Upper lobe of right lung (tissue), 1 donor: ENCODE measurements at regions not wholly inside any gene's neighbourhood (a gene's known extent, or its start where the extent isn't known, plus 50 kb on each side); places are given as distances from the start of the nearest gene placed in this dataset.

Experiments
- ATAC-seq: fragments of 200-7000 bp; cut with Tn5 transposase; one replicate; pipeline ENCODE4 v1.9.1; 2020; ENCODE audit warnings: mild to moderate bottlenecking, moderate library complexity
- DNase-seq: peaks from one replicate; pipeline ENCODE4 v3.0.0-alpha.2; 2020
- H3K27ac ChIP-seq: fragments of 200-600 bp; one replicate; pipeline ENCODE4 v1.8.0; 2022
- H3K27me3 ChIP-seq: fragments of 200-600 bp; one replicate; pipeline ENCODE4 v1.8.0; 2022; ENCODE audit warnings: mild to moderate bottlenecking
- H3K36me3 ChIP-seq: fragments of 200-600 bp; one replicate; pipeline ENCODE4 v1.8.0; 2022
- H3K4me1 ChIP-seq: fragments of 200-600 bp; one replicate; pipeline ENCODE4 v1.8.0; 2022
- H3K4me3 ChIP-seq: fragments of 200-600 bp; one replicate; pipeline ENCODE4 v1.8.0; 2022; ENCODE audit warnings: mild to moderate bottlenecking
- H3K9me3 ChIP-seq: fragments of 200-600 bp; one replicate; pipeline ENCODE4 v1.8.0; 2022
- intact Hi-C: fragments of 100-400 bp; cut with DNase I; formaldehyde crosslinking; loops from one replicate; pipeline ENCODE4 v1.11.0; 2022
- TF ChIP-seq, protein P1 (sequence below): fragments of 200-600 bp; IDR thresholded peaks from one replicate; pipeline ENCODE4 v1.8.0; 2022; ENCODE audit warnings: antibody characterized with exemption
- donor health status: DM: no; HTN: yes; CAD: no; lungs with severe emphysema.

DNA sequence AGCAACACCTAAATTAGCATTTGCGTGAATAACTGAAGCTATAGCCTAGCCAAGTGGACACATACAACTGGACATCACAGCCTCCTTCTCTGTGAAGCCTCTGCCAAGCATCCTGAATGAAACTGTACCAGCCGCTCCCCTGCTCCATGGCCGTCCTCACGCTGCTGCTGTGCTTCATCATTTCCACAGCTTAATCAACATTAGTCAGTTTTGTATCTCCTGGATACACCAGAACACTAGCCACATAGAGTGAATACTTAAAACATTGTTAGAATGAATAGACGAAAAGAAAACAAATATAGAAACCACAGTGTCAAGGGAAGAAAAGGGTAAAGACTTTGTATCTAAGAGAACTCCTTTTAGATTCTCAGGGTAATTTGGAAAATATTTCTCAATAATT lies 1526.9 kb downstream of the EFNB2 start:
- Histone ChIP-seq H3K27ac (no peak overlapping the region), H3K27me3 (no peaks in the 10 kb centered on the region), H3K36me3 (no peaks in the 10 kb centered on the region), H3K4me1 (no peaks in the 10 kb centered on the region), H3K4me3 (no peak overlapping the region), H3K9me3 (no peaks in the 10 kb centered on the region)
- DNase-seq (no peak), ATAC-seq (no peak)
- intact Hi-C loops: no loop called here
- TF ChIP-seq, protein P1, sequence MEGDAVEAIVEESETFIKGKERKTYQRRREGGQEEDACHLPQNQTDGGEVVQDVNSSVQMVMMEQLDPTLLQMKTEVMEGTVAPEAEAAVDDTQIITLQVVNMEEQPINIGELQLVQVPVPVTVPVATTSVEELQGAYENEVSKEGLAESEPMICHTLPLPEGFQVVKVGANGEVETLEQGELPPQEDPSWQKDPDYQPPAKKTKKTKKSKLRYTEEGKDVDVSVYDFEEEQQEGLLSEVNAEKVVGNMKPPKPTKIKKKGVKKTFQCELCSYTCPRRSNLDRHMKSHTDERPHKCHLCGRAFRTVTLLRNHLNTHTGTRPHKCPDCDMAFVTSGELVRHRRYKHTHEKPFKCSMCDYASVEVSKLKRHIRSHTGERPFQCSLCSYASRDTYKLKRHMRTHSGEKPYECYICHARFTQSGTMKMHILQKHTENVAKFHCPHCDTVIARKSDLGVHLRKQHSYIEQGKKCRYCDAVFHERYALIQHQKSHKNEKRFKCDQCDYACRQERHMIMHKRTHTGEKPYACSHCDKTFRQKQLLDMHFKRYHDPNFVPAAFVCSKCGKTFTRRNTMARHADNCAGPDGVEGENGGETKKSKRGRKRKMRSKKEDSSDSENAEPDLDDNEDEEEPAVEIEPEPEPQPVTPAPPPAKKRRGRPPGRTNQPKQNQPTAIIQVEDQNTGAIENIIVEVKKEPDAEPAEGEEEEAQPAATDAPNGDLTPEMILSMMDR: no peak

DNA sequence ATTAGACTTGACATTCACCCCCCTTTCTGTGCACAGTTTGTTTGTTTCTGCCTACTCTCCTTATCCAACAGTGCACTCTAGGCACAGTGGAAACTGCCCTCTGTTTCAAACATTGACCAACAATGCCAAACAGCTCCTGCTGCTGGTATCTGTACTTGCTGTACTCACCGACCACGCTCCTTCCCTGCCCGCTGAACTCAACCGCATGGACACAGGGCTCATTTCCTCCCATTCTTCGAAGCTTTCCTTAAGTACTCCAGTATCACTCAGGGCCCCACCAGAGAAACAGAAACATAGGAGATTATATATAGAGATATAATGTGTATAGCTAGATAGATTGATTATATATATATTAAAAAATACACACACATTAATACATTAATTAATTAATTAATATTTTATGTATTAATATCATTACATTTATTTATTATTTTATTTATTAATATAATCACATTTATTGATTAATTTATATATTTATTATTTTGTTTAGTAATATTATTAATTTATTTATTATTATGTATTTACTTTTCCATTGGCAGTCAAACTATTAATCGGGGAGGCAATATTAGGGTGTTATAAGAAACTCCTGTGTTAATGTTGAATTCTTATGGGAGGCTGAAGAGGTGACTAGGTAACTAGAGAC lies 1528.2 kb downstream of the EFNB2 start:
- ATAC-seq: no peak
- TF ChIP-seq, protein P1: no peak
- Histone ChIP-seq H3K36me3 (no peaks in the 10 kb centered on the region), H3K27ac (no peak overlapping the region), H3K27me3 (no peaks in the 10 kb centered on the region), H3K4me1 (no peaks in the 10 kb centered on the region), H3K9me3 (no peaks in the 10 kb centered on the region), H3K4me3 (no peak overlapping the region)
- no peak for DNase-seq
- intact Hi-C loops: no loop called here

DNA sequence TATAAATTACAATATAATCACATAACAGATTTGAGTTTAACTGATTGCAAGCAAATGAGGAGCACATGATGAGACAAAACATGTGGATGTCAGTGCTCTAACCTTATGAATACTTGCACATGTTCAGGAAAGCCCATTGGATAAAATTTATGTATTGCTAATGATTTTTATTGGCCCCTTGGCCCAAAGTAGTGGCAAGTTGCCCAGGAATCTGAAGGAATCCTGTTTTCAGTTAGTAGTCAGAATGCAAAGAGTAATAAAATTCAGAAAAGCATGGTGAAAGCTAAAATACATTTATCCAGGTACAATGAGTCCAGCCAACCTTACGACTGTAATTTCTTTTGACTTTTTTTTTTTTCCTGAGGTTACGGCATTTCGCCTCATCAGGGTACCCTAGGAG lies 1539.4 kb downstream of the EFNB2 start:
- Histone ChIP-seq H3K4me3 (no peak overlapping the region), H3K27me3 (no peaks in the 10 kb centered on the region), H3K27ac (no peak overlapping the region), H3K9me3 (no peaks in the 10 kb centered on the region), H3K4me1 (no peaks in the 10 kb centered on the region), H3K36me3 (no peaks in the 10 kb centered on the region)
- TF ChIP-seq, protein P1: no peak
- no peak for ATAC-seq
- intact Hi-C loops: no loop called here
- no peak for DNase-seq

DNA sequence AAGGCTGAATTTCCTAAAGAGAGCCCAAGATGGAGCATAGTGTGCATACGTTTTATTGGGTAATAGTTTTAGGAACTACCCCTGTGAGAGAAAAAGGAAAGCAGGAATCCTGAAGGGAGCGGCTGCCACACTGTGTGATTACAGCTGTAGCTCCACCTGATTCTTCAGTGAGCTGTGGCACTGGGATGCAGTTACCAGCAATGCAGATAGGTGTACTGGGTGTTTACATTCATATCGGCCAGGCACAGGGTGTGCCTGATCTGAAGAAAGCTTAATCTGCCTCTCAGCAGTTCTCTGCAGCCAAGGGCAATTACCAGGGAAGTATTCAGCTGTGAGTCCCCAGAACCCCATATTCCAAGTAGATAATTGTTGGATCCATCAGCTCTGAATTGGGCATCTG lies 1541.8 kb downstream of the EFNB2 start:
- Histone ChIP-seq H3K27ac (no peak overlapping the region), H3K36me3 (no peaks in the 10 kb centered on the region), H3K27me3 (no peaks in the 10 kb centered on the region), H3K9me3 (no peaks in the 10 kb centered on the region), H3K4me3 (no peak overlapping the region), H3K4me1 (no peaks in the 10 kb centered on the region)
- no peak for DNase-seq
- intact Hi-C loops: no loop called here
- no peak for ATAC-seq
- TF ChIP-seq, protein P1: no peak

DNA sequence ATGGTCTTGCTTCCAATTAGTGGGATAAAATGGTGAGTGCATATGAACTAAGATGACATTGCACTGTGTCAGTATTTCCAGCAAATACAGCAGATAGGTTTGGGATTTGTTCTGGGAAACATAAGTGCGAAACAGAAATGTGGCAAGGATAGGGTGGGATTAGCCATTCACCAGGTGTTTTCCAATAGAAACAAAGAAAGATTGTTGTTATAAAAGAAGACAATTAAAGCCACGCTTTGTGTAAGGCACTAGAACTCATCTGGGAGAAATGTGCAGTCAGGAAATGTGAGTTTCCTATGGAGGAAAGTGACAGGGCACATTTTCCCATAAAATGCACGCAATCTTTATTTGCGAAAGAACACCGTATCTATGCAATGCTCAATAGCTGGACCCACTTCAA lies 1547.8 kb downstream of the EFNB2 start:
- ATAC-seq (no peak), DNase-seq (no peak)
- Histone ChIP-seq H3K4me1 (no peaks in the 10 kb centered on the region), H3K27ac (no peak overlapping the region), H3K4me3 (no peak overlapping the region), H3K36me3 (no peaks in the 10 kb centered on the region), H3K9me3 (no peaks in the 10 kb centered on the region), H3K27me3 (no peaks in the 10 kb centered on the region)
- TF ChIP-seq, protein P1: no peak
- intact Hi-C loops: no loop called here

DNA sequence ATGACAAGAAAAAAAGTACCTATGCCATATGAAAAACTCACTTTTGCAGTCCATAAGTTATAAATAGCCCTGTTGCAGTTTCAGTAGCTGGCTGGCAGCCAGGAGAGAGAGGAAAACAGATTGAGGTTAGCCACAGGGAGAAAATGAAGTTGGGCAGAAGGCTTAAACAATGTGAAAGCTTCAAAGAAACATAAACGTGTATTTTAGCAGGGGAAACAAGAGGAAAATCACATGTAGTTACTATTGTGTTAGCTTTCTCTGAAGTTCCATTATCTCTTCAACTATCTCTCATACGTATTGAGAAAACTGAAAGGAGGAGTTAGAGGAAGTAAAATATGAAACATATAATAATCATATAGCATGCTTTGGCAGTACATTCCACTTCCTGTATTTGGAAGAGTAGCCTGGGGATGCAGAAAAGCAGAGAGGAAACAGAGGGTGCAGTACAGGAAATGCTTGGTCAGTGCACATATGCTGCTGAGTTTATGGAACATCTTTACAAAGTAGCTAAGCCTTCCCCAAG lies 1551.1 kb downstream of the EFNB2 start:
- no peaks in the 10 kb centered on the region for H3K9me3 ChIP-seq
- intact Hi-C loops: no loop called here
- no peak overlapping the region for H3K27ac ChIP-seq
- ATAC-seq (peak; percentile 74), DNase-seq (no peak)
- H3K4me3 ChIP-seq: no peak overlapping the region
- H3K4me1 ChIP-seq: no peaks in the 10 kb centered on the region
- TF ChIP-seq, protein P1: no peak
- no peaks in the 10 kb centered on the region for H3K36me3 ChIP-seq
- no peaks in the 10 kb centered on the region for H3K27me3 ChIP-seq
